ENCODE measurements at regions not wholly inside any gene's neighbourhood (a gene's known extent, or its start where the extent isn't known, plus 50 kb on each side); places are given as distances from the start of the nearest gene placed in this dataset.

DNA sequence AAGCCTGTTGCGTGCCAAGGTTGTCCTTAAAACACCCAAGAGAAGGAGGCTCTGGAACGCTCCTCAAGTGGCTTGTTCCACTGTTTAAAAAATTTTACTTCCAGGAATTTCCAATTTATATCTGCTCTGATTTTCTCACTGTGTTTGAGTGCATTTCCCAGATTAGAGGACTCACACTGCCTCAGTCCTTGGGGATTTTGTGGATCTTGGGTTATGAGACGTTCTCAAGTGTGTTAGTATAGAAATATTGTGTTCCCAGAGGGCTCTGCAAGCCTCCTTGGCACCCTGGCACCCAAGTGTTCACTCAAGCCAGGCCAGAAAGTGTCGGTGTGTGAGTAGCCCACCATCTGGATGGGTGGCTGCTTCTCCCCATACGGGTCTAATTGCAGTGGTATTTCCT lies 192.2 kb downstream of the SNX10 start:
- TF ChIP-seq, protein P1, sequence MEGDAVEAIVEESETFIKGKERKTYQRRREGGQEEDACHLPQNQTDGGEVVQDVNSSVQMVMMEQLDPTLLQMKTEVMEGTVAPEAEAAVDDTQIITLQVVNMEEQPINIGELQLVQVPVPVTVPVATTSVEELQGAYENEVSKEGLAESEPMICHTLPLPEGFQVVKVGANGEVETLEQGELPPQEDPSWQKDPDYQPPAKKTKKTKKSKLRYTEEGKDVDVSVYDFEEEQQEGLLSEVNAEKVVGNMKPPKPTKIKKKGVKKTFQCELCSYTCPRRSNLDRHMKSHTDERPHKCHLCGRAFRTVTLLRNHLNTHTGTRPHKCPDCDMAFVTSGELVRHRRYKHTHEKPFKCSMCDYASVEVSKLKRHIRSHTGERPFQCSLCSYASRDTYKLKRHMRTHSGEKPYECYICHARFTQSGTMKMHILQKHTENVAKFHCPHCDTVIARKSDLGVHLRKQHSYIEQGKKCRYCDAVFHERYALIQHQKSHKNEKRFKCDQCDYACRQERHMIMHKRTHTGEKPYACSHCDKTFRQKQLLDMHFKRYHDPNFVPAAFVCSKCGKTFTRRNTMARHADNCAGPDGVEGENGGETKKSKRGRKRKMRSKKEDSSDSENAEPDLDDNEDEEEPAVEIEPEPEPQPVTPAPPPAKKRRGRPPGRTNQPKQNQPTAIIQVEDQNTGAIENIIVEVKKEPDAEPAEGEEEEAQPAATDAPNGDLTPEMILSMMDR (IDR thresholded peaks at IDR 0.05; ENCODE audit: poor library complexity, severe bottlenecking) = no peak
- TF ChIP-seq SMC3 (conservative IDR thresholded peaks at IDR 0.05; ENCODE audit: poor library complexity) (no peak), RAD21 (conservative IDR thresholded peaks at IDR 0.05) (no peak), POLR2AphosphoS5 (IDR thresholded peaks at IDR 0.05) (no peak), MXI1 (conservative IDR thresholded peaks at IDR 0.05; ENCODE audit: poor library complexity, severe bottlenecking) (no peak)
- TF ChIP-seq, protein P2, sequence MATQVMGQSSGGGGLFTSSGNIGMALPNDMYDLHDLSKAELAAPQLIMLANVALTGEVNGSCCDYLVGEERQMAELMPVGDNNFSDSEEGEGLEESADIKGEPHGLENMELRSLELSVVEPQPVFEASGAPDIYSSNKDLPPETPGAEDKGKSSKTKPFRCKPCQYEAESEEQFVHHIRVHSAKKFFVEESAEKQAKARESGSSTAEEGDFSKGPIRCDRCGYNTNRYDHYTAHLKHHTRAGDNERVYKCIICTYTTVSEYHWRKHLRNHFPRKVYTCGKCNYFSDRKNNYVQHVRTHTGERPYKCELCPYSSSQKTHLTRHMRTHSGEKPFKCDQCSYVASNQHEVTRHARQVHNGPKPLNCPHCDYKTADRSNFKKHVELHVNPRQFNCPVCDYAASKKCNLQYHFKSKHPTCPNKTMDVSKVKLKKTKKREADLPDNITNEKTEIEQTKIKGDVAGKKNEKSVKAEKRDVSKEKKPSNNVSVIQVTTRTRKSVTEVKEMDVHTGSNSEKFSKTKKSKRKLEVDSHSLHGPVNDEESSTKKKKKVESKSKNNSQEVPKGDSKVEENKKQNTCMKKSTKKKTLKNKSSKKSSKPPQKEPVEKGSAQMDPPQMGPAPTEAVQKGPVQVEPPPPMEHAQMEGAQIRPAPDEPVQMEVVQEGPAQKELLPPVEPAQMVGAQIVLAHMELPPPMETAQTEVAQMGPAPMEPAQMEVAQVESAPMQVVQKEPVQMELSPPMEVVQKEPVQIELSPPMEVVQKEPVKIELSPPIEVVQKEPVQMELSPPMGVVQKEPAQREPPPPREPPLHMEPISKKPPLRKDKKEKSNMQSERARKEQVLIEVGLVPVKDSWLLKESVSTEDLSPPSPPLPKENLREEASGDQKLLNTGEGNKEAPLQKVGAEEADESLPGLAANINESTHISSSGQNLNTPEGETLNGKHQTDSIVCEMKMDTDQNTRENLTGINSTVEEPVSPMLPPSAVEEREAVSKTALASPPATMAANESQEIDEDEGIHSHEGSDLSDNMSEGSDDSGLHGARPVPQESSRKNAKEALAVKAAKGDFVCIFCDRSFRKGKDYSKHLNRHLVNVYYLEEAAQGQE (IDR thresholded peaks at IDR 0.05; ENCODE audit: borderline replicate concordance) = no peak

Data from neural cell (in vitro differentiated cells).